GM21529 (cell line): ENCODE measurements at regions not wholly inside any gene's neighbourhood (a gene's known extent, or its start where the extent isn't known, plus 50 kb on each side); places are given as distances from the start of the nearest gene placed in this dataset.

Experiments used
- ATAC-seq: cut with Tn5 transposase; IDR thresholded peaks from one replicate; pipeline ENCODE4 v1.9.1; 2021; ENCODE audit not compliant: unreplicated experiment

DNA sequence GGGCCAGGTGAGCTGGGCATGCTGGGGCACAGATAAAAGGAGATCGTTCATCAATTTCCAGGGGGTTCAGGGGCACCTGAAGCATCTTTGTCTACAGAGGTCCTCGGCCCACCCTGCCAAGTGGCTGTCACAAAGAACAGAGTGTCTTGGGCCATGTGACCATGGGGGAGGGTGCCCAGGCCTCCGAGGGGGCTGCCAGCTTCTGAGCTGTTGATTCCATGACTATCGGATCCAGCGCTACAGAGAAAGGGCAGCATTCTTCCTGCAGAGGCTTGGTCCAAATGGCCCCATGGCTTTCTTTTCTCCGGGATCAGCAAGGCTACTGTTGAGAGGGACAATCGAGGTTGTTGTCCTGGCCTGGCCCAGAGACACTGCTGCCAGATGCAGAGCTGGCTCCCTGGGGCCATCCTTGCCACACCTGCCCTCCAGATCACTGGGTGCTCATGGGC, 289.2 kb downstream of the ZSWIM6 start:
- no peak for ATAC-seq

DNA sequence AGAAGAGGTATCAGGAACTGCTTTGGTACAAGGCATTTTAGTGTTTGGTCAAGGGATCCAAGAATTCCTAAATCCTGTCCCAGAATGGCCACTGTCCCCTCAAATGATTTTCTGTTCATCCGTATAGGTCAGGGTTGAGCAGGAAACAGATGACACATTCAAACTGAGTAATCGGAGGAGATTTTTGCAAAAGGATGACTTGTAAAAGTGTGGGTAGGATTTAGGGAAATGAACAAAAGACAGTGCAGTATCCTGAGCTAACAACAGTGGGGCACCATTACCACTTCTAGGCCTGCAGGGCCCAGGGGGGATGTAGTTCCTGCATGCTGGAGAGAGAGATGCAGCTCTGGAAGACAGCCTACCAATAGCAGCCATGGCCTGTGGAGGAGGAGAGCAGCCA, 290.1 kb downstream of the ZSWIM6 start:
- ATAC-seq: no peak

DNA sequence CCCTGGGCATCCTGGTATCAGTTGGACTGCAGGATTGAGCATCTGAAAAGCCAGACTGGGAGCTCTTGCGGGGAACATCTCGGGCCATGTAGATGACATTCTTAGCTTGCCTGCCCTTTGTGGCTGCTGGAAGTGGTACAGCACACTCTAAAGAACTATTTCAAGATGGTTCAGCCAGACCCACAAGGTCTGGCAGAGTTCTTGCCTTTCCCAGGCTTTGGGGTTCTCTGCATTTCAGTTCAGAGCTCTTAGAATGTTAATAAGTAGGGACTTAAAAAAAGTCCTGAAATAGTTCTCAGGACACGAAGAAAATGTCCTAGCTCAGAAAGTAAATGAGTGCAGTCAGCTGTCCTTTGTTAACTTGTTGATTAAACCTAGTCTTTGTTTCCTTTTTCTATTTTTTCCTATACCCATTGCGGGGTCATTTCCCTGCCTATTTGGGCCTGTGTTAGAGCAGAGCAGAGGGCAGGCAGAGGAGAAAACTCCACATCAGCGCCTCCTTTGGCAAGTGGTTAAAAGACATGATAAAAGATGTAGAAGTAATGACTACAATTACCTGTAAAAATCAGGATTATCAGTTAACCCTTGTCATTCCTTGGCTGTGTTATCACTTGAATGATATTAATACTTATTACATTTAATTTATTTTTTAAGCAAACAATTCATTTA, 291.5 kb downstream of the ZSWIM6 start:
- ATAC-seq: no peak

DNA sequence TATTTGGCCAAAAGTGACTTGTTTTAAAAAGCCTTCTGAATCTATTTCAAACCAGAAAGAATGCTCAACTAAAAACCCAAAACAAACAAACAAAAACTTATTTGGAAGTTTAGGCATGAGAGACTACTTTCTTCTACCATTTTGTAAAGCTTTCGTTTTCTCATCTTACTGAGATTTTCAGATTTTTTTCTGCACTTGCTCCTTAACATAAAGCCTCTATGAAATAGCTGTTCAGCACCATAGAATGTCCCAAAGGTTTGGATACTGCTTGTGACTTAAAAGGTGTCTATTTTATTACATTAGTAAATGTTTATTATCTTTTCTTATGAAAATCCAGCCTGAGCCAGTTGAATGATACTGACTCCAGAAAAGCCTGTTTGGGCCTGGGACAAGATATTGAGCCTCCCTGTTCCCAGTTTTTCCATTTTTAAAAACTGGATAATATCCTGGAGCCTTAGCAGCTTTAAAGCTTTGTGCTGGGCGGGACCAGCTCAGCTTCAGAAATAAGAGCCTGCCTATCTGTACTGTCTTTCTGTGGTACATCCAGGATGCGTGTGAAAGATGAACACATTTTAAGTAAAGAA, 292.6 kb downstream of the ZSWIM6 start:
- no peak for ATAC-seq

DNA sequence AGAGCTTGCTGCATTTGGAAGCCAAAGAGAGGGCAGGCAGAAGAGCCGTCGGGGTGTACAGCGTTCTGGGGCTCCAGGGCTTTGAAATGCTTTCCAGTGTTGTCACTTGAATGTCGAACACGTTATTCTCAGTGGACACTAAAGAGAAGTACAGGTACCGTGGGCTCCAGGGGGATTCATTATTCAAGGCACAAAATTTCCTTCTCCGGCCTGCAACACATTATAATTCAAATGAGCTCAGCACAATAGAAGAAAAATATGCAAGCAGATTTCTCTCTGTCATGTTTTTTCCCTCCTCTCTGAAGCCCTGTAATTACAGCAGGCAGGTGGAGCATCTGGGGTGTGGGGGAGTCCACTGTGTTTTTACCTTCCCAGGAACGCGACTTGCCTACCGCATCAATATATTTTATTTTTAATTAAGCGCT, 293.1 kb downstream of the ZSWIM6 start:
- ATAC-seq: no peak

DNA sequence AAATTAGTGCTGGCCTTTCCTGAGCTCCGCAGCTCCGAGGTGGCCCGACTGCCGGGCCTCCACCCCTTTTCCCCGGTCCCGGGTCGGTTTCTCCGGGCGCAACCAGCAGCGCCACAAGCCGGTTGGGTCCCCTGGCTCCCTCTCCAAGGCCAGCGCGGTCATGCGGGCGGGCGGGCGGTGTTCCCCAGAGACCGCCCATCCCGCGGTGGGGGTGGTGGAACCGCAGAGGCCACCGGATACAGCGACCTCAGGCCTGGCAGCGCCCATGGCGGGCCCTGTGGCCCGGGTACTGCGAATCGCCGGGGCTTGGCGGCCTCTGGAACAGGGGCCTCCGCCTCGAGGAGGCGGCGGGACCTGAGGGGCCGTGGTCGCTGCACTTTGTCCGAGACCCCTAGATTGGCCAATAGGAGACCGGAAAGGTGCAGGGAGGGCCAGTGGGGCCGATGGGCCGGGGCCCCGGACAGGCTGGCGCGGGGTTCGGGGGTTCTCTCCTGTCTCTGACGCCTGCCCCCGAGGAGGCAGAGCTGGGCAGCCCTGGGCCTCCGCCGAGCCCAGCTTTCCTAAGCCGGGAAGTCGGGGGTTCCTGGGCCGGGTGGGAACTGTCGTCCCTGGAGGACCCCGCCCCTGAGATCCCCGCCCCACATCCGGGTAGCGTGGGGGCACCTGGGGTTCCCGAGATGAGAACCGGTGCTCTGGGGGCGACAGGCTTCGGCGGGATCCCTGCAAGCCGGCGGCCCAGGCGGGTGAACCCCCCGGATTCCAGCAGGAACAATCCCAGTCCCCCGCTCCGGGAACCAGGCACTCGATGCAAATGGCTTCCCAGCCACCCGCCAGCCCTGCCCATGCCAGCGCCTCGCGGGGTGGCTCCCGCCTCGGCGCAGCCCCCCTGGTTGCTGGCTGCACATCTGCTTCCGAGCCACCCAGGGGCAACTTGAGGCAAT, 293.9 kb downstream of the ZSWIM6 start:
- peak; percentile 50 for ATAC-seq

DNA sequence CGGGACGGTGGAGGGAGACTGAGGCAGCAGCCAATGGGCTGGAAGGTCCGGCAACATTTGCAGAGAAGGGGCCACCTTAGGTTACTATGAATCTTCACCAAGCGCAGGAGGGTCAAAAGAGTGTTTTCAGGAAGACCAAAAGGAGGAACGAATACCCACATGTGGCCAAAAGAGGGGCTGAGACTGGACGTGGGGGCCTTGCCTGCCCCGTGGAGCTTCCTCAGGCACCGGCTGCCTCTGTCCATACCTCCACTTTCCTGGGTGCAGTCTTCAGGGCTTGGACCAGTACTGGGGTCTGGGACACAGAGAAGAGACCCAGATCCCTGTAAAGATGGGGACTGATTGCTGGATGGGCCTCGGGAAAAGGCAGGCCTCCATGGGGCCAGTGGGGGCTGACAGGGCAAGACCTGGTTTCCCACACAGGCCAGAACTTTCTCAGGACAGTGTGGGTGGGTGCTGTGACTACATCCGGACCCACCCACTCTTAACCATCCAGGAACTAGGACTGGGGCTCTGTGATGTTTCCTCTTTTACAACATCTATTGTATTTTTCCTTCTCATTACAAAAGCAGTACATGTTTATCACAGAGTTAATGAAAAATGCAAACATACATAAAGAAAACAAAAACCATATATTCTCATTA, 294.7 kb downstream of the ZSWIM6 start:
- peak; percentile 28 for ATAC-seq

DNA sequence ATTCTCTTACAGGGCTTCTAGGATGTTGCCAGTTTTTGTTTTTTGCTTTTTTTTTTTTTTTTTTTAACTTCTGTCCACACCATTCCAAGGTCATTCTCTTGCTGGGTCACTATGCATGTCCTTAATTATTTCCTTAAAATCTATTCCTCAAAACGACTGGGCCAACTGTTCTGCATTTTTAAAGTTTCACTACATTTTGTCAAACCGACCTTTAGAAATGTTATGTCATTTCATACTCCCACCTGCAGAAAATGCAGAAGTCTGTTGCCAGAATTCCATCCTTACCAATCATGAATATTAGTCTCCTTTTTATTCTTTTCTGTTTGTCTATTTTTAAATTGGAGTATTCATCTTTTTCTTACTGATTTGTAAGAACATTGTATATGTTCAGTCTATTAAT, 295.5 kb downstream of the ZSWIM6 start:
- ATAC-seq: no peak

DNA sequence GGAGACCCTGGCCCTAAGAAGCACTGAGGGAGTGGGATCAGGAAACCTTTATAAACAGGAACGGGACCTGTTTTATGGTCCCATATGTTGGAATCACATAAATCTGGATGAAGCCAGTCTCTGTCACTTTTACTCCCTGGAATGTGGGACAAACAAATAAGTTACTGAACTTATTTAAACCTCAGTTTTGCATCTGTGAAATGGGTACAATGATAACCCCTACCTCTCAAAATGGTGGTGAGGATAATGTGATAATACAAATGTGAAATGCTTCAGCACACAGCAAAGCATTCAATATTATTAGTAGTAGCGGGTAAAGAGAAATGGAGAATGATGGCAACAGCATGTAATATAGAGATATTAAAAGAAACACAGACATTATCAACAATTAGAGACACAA, 298.9 kb downstream of the ZSWIM6 start:
- no peak for ATAC-seq

DNA sequence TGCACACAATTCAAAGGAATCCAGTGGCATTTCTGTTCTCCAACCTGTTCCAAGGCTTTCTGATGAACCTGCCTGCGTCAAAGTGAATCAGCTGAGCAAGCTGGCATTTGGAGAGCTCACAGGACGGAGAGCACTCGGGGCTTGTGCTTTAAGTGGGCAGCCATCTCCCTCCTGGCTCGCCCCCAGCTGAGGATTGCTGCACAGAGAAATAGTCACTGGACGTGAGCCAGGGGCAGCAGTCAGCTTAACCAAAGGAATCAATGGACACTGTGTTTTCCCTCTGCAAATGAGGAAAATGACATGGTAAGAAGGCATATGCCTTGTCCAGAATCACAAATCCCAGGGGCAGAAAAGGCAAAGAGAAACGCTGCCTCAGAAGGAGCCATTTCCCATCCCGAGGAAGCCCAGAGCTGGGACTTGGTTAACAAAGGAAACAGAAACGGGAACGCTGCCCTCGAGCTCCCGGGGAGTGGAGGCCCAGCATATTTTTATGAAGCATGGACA, 299.4 kb downstream of the ZSWIM6 start:
- ATAC-seq: no peak

DNA sequence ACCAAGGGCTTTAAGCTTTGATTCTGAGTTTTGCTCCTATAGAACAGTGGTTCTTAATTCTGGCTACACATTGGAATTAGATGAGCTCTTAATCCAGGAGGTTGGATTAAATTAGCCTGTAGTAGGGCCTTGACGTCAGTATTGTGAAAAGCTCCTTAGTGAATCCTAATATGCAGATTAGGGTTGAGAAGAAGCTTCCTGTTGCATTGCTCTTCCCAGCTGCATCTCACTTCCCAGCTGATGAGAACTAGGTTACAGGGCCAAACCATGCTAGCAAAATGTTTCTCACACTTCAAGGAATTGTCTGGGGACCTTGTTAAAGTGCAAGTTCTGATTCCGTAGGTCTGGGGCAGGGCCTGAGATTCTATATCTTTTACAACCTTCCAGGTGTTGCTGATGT, 300.0 kb downstream of the ZSWIM6 start:
- ATAC-seq: no peak

DNA sequence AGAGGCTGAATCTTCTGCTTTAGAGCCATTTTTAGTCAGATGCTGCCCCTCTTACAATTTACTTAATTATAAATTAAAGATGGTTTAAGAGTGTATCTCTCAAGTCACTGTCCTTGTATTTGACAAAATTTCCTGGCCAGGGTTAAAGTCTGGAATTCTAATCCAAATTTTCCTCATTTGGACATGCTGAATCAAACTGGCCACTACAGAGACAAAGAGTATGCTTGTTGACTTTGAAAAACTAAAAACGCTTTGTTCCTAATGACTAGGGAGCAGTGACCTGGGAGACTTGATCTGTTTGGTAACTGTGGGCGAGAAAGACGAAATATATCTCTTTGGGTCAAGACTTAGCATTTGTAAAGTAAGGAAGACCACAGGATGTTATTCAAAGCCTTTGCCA, 303.2 kb downstream of the ZSWIM6 start:
- no peak for ATAC-seq

DNA sequence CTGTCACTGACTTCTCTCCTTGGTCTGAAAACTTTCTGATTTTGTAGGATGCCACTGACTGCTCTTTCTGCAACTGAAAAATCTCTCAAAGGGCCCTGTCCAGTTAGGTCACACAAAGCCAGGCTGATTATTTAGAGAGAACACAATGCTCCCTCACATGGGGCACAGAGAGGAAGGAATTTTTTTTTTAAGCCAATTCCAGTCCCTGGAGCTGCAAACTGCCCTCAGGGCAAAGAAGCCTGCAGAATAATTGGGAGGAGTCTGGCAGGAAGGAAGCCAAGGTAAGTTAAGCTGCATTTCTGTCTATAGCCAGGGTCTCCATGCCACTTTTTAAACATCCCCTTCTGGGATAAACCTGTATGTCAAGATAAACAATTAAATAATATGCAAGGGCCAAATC, 305.5 kb downstream of the ZSWIM6 start:
- no peak for ATAC-seq

DNA sequence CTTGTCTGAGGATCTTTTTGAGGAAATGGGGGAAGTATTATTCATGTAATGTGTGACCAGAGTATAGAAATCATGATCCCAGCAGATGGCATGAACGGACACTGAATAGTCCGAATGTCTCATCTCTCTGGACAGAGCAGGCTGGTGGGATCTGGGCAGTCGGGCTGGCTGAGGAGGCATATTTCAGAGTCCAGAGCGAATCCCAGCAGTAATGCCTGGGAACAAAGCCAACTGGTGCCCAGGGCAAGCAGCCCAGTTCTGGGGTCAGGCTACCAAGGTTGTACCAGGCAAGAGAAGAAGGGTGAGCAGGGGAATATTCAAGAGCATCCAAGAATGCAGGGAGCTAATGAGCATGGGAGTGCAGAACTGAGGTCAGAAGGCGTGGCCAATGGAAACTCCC, 306.4 kb downstream of the ZSWIM6 start:
- no peak for ATAC-seq

DNA sequence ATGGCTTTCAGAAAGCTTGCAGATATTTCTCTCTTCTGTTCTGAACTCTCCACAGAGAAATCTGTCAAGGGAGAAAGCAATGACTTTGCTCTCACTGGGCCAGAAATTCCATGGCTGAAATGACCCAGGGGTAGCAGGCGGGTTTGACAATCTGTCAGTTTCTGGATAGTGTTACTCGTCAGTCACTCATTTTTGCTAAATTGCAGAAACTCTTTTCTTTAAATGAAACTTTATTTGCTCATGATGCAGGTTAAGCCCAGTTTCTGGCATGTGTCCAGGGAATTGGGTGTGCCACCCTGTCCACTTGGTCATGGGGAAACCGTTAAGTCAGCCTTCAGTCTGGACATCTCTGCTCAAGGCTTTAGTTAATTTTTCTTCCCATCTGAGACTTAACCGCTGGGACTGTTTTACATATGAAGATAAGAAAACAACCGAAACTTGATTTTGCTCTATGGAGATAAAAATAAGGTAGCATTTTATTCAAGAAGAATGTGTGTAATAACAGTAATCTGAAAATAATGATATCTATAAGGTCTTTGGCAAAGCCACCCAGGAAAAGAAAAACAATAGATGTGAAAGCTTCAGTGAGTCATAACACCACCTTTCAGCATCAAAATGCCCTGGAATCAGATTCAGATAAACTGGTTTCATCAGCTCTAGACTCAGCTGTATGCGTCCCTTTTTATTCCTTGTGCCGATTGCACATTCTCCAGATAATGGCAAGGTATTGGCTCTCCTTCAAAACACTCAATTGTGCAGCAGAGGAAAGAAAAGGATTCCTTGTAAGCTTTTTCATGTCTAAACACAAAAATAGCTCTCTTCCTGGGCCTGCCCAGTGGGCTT, 308.3 kb downstream of the ZSWIM6 start:
- no peak for ATAC-seq

DNA sequence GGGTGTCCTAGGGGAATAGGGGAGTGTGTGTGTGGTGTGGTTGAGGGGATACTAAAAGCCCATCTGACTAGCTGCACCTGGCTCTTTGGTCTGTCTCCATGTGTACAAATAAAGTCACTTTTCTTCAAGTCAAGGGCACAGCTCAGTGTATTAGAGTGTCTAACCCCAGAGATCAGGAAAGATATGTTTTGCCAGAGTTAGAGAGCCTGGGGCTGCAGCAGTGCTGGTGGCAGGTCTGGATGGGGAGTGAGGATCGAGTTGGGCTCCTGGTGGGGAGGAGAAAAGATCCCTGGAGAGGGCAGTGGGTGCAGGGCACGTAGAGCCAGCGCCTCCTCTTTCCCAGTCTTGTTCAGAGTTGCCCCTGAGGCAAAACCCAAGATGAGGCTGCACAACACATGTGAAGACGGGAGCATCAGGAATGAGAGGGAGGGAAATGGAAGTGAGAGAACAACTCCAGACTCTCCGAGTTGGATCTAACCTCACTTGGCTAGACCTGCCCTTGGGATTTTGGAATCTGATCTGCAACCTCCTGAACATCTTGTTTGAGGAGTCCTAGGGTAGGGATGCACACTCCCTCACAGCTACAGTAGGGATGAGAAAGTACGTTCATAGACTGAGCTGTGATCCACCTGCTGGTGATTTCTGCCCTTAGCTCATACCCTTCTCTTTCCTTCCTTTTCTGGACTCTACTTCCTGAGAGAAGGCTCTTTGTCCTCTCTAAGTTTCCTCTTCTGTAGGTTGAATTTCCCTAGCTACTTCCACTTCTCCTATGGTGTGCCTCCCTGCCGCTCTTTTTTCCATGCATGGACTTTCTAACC, 309.9 kb downstream of the ZSWIM6 start:
- no peak for ATAC-seq

DNA sequence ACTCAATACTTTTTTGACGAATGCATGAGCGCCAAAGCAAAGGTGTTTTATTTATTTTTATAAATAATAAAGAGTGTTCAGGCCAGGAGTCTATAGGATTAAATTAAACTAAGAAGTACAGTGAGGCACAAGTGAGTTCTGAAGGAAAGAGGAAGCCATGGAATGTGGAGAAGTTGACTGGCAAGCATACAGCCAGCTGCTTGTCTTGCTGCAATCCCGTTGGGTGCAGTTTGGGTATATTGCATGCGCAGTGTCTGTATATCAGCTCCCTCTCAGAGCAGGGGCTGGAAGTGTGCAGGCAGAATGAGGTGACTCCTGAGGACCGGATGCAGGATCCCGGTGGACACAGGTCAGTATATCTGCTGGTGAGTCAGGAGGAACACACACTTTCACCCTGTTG, 315.6 kb downstream of the ZSWIM6 start:
- no peak for ATAC-seq

DNA sequence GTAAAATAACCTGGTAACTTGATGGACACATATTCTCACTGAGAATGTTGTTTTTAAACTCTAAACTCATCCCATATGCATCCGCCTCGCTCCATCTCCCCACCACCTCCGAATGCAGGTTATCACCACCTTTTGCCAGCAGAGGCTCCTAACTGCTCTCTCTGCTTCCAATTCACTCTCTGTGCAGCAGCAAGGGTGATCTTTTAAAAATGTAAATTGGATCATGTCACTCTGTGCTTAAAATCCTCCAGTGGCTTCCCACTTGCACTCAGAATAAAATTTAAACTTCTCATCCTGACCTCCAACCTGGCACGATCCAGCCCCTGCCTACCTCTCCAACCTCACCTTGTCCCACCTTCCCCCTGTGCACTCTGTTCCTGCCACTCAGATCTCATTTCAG, 317.2 kb downstream of the ZSWIM6 start:
- no peak for ATAC-seq

DNA sequence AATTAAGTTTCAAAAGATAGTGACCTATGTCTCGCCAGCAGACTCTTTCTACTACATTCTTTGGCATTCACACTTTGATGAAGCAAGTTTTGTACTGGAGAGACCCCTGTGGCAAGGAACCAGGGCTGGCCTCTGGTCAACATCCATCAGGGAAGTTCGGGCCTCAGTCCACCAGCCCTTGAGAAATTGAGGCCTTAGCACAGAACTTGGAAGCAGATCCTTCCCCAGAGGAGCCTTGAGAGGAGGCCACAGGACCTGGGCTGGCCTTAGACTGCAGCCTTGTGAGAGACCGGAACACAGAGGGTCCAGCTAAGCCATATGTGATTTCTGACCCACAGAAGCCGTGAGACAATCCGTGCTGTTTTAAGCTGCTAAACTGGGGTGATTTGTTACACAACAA, 317.9 kb downstream of the ZSWIM6 start:
- no peak for ATAC-seq

DNA sequence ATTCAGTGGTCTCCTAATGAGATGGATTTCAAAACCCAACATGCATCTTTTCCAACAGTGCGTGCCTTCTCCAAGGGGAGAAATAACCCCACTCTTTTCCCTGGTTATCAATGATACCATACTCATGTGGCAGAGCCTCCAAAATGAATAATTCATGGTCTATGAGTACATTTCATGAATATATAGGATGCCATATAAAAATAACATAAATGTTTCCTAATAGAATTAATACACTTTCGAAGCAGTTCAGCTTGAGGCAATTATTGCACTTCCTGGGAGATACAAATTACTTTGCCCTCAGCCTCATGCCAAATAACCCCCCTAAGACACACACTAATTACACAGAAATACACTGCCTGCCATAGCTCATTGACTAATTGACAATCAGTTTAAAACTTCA, 318.6 kb downstream of the ZSWIM6 start:
- ATAC-seq: no peak
